ENCODE measurements at regions not wholly inside any gene's neighbourhood (a gene's known extent, or its start where the extent isn't known, plus 50 kb on each side); places are given as distances from the start of the nearest gene placed in this dataset.
"Not testable (repeated sequence)": the region's sequence is repeated elsewhere in the genome, so short reads cannot be mapped to it uniquely, and the experiment has no call there.

DNA sequence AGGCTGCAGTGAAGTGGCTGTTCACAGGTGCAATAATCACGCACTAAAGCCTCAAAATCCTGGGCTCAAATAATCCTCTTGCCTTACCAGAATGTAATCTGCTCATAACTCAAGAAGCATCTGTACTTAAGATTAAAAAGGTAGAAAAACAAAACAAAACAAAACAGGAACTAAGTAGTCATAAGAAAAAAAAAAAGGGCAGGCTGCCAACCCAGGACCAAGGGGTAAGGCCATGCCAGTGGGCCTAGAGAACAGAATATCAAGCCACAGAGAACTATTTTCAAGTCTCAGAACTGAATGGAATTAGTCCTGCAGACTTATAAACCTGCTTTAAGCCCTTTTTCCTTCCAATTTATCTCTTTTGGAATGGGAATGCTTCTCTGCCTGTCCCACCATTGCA, 64.8 kb upstream of the TBC1D3K start:
- DNase-seq (ENCODE audit: low read depth in 3 of 3): no peak

DNA sequence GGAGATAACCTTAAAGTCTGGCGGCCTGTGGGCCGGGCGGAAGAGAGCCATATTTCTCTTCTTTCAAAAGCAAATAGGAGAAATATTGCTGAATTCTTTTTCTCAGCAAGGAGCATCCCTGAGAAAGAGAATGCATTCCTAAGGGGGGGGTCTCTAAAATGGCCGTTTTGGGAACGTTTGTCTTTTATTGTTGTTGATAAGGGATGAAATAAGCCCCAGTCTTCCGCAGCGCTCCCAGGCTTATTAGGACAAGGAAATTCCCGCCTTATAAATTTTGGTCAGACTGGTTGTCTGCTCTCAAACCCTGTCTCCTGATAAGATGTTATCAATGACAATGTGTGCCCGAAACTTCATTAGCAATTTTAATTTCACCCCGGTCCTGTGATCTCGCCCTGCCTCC, 65.8 kb upstream of the TBC1D3K start:
- not testable (repeated sequence) for DNase-seq (ENCODE audit: low read depth in 3 of 3)

GRCh38 chr17:37856245-37856644, 68.0 kb upstream of the TBC1D3K start:
- DNase-seq (ENCODE audit: low read depth in 3 of 3): no peak

DNA sequence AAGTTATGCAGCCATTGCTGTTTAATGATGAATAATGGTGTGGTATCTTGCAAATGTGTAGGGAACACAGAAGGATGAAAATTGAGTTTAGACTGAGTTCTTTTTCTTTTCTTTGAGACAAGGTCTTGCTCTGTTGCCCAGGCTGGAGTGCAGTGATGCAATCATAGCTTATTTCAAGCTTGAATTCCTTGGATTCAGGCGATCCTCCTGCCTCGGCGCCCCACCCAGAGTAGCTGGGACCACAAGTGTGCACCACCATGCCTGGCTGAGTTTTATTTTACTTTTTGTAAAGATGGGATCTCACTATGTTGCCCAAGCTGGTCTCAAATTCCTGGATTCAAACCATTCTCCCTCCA, 74.6 kb upstream of the TBC1D3K start:
- DNase-seq (ENCODE audit: low read depth in 3 of 3): no peak

- no peak for DNase-seq (ENCODE audit: low read depth in 3 of 3)
Measured at GRCh38 chr17:37848690-37849616, 75.3 kb upstream of the TBC1D3K start.

- no peak for DNase-seq (ENCODE audit: low read depth in 3 of 3)
Measured at GRCh38 chr17:37847811-37848331, 76.3 kb upstream of the TBC1D3K start.

DNA sequence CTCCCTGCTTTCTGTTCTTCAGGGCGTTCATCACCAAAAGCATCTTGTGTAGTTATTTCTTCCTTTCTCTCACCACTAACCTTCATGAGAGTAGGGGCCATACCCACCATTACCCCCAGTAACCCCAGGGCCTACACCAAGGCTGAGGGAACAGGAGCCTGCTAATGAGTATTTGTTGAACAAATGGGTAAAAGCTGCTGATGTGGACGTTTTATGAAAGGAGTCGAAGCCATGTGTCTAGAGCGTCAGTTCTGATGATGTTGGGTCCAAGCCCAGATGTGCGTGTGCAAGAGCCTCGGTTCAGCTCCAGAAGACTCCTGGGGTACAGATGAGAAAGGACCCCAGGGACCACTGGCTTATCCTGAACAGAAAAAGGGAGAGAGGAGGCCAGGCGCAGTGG, 77.1 kb upstream of the TBC1D3K start:
- no peak for DNase-seq (ENCODE audit: low read depth in 3 of 3)

- DNase-seq (ENCODE audit: low read depth in 3 of 3): no peak
Measured at GRCh38 chr17:37844977-37845293, 79.3 kb upstream of the TBC1D3K start.

DNA sequence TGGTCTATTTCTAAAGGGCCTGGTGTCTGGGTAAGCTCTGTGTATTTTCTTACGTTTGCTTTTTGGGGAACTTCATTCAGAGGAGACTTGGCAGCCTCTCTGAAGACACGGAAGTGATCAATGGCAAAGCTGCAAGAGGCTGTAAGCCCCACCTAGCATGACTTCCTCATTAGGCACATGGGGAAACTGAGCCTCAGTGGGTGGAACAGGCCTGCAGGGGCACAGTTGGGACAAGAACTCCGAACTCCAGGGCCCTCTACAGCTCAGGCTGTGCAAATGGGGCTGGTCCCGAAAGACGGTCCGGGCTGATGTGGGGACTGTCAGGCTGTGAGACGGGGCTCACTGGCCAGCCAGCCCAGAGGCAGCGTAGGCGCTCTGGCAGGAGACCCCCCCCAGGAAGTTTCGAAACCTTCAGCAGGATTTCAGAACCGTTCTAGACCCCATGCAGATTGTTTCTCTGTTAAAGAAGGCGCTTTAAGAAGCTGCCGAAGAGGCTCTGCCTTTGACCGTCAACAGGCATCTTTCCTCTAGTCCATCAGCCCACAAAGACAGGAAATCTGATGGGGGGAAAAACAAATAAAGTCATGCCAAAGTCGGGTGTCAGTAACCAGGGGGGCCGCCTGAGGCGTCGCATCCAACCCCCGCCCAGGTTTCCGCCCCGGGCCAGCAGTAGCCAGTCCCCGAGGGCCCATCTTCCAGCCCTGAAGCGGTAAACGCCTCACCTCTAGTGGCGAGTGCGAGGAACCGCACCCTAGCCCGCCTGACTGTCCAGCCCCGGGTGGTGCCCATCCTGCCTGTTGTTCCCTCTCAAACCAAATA, 79.8 kb upstream of the TBC1D3K start:
- peak; percentile 23 to 48 (median 32) for DNase-seq (ENCODE audit: low read depth in 3 of 3)

DNA sequence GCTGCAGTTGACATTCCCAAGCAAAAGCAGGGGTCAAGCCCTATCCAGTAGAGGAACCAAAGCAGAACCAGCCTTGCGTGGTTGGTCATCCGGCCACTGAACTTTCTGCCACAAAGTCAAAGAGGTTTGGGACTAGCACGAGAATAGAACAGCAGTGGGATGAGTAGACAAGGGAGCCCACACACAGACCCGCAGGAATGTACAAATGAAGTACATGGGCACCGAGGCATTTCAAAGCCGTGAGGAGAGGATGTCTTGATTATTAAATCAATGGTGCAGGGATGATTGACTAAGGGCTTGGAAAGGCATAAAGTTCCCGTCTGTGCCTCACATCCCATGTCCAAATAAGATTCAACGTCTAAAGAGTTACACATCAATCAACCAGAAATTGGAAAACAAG, 81.8 kb upstream of the TBC1D3K start:
- DNase-seq (ENCODE audit: low read depth in 3 of 3): no peak

DNA sequence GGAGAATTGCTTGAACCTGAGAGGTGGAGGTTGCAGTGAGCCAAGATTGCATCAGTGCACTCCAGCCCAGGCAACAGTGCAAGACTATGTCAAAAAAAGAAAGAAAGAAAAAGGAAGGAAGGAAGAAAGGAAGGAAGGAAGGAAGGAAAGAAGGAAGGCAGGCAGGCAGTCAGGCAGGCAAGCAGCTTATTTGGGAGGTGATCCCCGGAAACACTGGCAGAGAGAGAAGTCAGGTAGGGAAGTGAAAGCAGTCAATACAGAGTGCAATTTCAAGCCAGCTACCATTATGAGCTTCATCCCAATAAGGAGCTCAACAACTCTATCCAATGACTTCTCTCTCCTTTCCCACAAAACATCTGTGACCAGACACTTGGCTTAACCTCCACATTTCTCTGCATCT, 83.0 kb upstream of the TBC1D3K start:
- DNase-seq (ENCODE audit: low read depth in 3 of 3): no peak

- no peak for DNase-seq (ENCODE audit: low read depth in 3 of 3)
Measured at GRCh38 chr17:37840576-37840975, 83.6 kb upstream of the TBC1D3K start.

- DNase-seq (ENCODE audit: low read depth in 3 of 3): no peak
Measured at GRCh38 chr17:37839196-37839978, 84.8 kb upstream of the TBC1D3K start.

- no peak for DNase-seq (ENCODE audit: low read depth in 3 of 3)
Measured at GRCh38 chr17:37838276-37838675, 85.9 kb upstream of the TBC1D3K start.

- DNase-seq (ENCODE audit: low read depth in 3 of 3): no peak
Measured at GRCh38 chr17:37836593-37836992, 87.6 kb upstream of the TBC1D3K start.

GRCh38 chr17:37834168-37834567, 89.3 kb upstream of the HNF1B start:
- DNase-seq (ENCODE audit: low read depth in 3 of 3): no peak

- peak in 1 of 3 donors; percentile 10 for DNase-seq (ENCODE audit: low read depth in 3 of 3)
Measured at GRCh38 chr17:37833237-37833859, 88.5 kb upstream of the HNF1B start.

GRCh38 chr17:37831986-37832385, 87.1 kb upstream of the HNF1B start:
- no peak for DNase-seq (ENCODE audit: low read depth in 3 of 3)

DNA sequence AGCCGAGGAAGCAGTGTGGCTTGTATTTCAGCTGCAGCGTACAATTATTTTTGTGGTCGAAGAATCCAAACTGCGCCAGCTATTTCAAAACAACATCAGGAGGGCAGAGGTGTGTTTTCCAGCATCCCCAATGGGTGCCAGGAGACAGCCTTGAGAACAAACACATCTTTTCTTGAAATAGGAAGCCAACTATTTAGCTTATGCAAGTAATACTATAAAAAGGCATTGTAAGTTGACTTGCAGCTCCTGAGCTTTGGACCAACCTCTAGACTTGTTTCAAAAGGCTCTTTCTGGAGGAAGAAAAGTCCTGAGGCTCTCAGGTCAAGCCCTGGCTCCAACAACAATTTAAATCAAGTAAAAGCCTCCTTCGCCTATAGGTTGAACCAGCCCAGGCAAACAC, 86.6 kb upstream of the HNF1B start:
- no peak for DNase-seq (ENCODE audit: low read depth in 3 of 3)

DNA sequence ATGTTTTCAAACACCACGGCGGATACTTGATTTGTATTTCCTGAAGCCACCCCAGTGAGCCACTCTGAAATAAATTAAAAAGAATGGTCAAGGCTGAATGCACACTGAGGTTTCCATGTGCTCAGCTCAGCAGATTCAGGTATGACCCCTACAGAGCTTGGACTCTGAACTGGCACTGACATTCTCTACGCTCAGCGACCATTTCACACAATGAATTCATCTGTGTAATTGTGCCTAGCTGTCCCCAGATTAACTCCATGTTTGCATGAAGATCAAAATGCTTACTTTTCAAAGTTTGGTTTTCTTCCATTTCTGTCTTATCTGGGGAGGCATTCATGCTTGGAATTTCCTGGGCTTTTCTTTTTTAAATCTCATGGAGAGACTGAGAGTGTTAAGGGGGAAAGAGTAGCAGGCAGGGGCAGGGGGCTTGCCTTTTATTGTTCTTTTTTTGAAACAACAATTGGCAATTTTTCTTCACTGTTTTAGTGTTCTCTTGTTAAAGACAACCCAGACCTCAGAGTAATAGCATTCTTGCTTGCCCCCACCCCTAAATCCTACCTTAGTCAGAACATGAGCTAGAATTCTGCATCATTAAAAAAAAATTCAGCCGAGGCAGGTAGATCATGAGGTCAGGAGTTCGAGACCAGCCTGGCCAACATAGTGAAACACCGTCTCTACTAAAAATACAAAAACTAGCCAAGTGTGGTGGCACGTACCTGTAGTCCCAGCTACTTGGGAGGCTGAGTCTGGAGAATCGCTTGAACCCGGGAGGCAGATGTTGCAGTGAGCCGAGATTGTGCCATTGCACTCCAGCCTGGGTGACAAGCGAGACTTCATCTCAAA, 85.5 kb upstream of the HNF1B start:
- no peak for DNase-seq (ENCODE audit: low read depth in 3 of 3)
